HG03354 (cell line): ENCODE measurements at regions not wholly inside any gene's neighbourhood (a gene's known extent, or its start where the extent isn't known, plus 50 kb on each side); places are given as distances from the start of the nearest gene placed in this dataset.
"Not testable (repeated sequence)": the region's sequence is repeated elsewhere in the genome, so short reads cannot be mapped to it uniquely, and the experiment has no call there.

Source experiments
- ATAC-seq: cut with Tn5 transposase; IDR thresholded peaks from one replicate; pipeline ENCODE4 v1.9.1; 2021; ENCODE audit warnings: mild to moderate bottlenecking; ENCODE audit not compliant: unreplicated experiment, poor library complexity, severe bottlenecking

GRCh38 chrX:104513162-104513561 is 52.8 kb upstream of the IL1RAPL2 start:
- no peak for ATAC-seq

- no peak for ATAC-seq
These were observed 55.2 kb upstream of the IL1RAPL2 start for GRCh38 chrX:104510801-104511200.

- no peak for ATAC-seq
These were observed 63.5 kb upstream of the IL1RAPL2 start for GRCh38 chrX:104502460-104502859.

DNA sequence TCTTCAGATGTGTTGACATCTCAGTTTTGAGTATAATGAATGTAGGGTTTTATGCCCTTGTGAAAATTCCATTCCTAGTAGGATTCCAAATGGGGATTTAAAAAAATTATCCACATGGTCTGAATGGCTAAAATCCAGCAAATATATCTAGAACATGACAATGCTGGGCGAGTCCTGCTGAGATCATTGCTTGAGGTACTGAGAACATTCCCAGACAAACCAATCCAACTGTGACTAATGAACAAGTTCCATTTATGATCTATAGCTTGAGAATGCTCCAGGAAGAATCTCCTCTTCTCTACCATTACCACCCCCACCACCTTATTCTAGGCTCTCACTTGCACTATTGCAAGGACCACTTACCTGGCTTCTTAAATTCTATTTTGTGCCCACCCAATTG is 77.2 kb upstream of the IL1RAPL2 start:
- no peak for ATAC-seq

DNA sequence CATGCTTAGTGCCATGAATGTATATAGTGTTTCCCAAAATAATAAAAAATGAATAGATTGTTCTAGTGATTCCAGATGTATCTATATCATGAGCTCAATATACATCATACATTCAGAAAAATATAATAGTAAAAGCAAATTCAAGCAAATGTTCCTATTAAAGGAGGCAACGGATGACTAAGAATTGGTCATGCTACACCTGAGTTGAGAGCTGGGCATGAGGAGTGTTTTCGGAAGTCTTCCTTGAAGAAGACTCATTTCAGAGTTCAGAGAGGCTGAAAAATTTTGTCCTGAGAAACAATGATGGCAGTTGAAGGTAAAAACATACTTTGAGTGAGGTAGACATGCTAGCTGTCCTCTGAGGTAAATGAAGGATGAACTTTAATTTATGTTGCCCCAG is 79.3 kb upstream of the IL1RAPL2 start:
- no peak for ATAC-seq

DNA sequence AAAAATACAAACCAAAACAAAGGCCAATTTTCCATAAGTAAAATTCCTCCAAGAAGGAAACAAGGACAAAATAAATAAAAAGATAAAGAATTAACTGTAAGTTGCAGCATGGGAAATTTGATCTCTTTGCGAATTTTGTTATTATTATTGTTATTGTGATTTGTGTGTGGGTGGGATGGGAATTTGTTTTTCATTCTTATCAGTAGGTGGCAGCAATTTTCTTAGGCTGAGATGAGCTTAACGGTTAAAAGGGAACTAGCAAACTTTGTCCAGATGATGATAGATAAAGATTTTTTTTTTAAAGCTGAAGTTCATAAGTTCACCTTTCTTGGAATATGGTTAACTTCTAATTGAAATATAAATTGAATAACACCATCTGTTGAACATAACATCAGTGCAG is 83.2 kb upstream of the IL1RAPL2 start:
- ATAC-seq: no peak

GRCh38 chrX:104469771-104470170 is 96.2 kb upstream of the IL1RAPL2 start:
- ATAC-seq: no peak

DNA sequence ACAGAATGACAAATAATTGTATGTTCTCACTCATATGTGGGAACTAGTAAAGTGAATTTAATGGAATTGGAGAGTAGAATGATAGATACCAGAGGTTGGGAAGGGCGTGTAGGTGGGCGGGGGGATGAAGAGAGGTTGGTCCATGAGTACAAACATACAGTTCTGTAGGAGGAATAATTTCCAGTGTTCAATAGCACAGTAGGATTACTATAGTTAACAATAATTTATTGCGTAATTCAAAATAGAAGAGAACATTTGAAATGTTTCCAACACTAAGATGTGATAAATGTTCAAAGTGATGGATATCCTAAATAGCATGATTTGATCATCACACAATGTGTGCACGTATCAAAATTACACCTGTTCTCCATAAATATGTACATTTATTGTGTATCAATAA is 106.2 kb upstream of the IL1RAPL2 start:
- no peak for ATAC-seq

GRCh38 chrX:104457130-104457529 is 108.9 kb upstream of the IL1RAPL2 start:
- not testable (repeated sequence) for ATAC-seq

- ATAC-seq: no peak
These were observed 115.7 kb upstream of the IL1RAPL2 start for GRCh38 chrX:104450316-104450715.

- no peak for ATAC-seq
These were observed 120.4 kb upstream of the IL1RAPL2 start for GRCh38 chrX:104445591-104445990.

- no peak for ATAC-seq
These were observed 130.8 kb upstream of the IL1RAPL2 start for GRCh38 chrX:104435249-104435648.

- ATAC-seq: no peak
These were observed 133.7 kb upstream of the IL1RAPL2 start for GRCh38 chrX:104432321-104432720.

DNA sequence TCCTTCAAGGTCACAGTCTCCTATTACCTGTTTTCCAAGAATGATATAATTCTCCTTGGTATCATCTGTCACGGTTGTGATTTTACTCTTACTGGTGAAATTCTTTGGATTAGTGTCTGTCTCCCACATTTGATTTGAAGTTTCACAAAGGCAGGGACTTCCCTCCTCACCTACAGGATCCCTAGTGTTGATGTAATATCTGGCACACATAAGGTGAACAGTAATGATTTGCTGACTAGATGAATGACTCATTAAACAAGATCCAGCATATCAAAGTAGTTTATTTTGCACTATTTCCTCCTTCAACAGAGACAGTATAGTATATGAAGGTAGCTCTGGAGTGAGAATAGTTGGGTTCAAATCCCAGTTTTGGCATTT is 135.3 kb upstream of the IL1RAPL2 start:
- no peak for ATAC-seq

DNA sequence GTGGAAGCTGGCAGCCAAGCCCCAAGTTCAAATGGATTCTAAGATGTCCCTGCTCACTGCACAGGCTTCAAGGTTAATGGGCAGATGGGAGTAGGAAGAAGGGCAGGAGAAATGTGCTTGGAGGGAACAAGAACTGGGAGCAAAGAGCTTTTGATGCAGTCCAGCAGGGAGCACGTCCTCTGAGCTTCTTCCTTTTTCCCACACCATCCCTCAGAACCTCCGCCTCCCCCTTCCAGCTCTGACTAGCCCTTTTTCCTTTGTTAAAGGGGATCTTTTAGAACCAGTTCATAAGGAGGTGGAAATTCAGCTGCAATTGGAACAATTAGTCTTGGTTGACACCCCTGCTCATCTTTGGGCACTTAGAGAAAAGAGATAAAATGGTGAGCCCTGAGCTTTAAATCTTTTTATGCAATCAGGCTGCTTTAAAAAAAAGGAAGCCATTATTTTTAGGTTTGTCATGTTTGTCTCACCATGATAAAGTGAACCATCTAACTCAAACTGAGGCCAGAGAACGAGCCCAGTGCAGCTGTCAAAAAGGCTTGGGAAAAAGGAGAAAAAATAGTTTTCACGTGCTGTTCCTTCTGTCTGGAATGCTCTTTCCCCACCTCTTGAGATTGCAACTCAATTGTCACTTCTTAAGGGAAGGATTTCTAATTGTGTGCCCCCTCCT is 135.8 kb upstream of the IL1RAPL2 start:
- no peak for ATAC-seq

DNA sequence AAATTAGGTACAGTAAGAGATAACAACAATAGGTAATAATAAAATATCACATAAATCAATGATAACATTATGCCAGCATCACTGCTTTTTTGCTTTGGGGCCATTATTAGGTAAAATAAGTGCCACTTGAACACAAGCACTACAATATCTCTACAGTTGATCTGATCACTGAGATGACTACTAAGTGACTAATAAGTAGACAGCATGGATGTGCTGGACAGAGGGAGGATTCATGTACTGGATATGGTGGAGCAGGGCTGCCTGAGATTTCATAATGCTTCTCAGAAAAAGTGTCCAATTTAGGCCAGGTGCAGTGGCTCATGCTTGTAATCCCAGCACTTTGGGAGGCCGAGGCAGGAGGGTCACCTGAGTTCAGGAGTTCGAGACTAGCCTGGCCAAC is 137.8 kb upstream of the IL1RAPL2 start:
- ATAC-seq: no peak

DNA sequence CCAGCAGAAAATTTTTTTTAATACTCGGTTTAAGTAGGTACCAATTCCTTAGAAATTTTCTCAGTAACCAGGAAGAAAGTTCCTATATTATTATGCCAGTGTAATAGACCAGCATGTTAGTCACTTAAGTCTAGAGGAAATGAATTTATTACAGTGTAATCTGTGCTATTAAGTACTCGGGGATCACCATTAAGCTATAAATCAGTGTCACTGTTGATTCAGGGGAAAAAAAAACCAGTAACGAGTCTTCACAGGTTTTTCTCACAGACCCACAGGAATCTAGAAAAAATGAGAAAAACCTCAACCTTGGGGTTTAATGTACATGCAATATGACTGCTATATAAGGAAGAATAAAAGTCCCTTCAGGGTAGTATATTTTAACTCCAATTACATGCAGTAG is 138.3 kb upstream of the IL1RAPL2 start:
- no peak for ATAC-seq

DNA sequence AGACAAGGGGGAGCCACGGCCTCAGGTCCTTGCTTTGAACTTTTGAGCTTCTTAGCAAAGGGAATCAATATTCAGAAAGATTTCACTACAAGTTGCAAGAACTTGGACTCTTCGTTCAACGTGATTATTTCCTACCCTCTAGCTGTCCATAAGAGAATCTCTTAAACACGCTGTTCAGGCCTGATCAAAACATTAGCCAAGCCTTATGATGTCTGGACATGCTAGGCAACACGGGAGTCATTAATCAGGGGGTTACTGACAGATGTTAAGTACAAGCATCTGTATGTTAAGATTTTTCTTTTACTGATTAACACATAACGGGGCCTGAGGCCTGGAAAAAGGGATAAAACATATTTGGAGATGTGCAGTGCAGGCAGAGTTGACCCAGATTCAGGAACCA is 138.9 kb upstream of the IL1RAPL2 start:
- no peak for ATAC-seq

- ATAC-seq: no peak
These were observed 145.1 kb upstream of the IL1RAPL2 start for GRCh38 chrX:104420907-104421306.

DNA sequence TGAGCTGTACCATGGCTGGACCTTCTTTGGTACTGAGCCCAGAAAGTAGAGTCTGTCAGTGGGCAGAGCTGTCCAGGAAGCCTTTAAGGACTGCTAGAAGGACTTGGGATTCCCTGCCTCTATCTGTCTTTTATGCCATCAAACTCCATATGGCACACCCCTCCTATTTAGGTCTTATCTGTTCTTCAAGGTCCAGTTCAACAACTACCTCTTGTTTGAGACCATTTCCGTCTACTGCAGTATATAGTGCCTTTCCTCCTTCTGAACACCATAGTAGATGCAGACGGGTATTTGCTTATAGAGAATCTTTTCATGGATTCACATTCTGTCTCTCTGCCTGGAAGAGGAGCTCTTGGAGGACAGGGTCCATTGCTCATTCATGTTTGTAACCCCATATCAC is 146.1 kb upstream of the IL1RAPL2 start:
- ATAC-seq: no peak

DNA sequence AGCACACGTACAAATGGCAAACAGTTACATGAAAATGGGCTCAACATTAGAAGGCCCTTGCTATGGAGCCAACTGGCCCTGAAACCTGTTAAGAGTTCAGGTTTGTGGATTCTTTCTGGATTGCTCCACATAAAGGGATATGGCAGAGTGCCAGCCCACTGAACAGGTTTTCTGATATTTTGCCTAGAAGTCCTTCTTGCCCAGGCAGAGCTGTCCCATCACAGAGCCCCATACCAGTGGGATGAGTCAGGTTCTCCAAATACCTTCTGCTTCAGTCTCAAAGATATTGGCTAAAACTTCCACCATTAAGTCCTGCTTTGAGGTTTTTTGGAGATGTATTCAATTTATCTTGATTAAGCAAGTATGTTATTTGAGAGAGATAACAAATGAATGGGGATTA is 146.8 kb upstream of the IL1RAPL2 start:
- ATAC-seq: no peak

DNA sequence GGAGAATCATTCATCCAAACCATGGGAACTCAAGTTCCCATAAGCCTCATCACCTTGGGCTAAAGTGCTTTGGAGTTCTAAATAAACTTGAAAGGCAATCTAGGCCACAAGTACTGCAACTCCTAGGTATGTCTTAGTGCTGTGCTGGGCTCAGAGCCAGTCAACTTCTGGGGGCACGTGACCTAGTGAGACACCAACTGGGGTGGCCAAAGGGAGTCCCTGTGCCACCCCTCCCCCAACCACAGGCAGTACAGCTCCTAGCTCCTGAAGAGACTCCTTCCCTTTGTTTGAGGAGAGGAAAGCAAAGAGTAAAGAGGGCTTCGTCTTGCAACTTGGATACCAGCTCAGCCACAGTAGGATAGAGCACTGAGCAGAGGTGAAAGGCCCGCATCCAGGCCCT is 154.2 kb upstream of the IL1RAPL2 start:
- ATAC-seq: no peak
